H1 (cell line): ENCODE measurements at regions not wholly inside any gene's neighbourhood (a gene's known extent, or its start where the extent isn't known, plus 50 kb on each side); places are given as distances from the start of the nearest gene placed in this dataset.

Source experiments
- EZH2 ChIP-seq: fragments of 200-600 bp; sonication (generic); IDR thresholded peaks from 2 replicates; pipeline ENCODE4 v1.7.1; 2012; ENCODE audit warnings: low read depth, mild to moderate bottlenecking, moderate library complexity, low read length, inconsistent platforms; ENCODE audit not compliant: severe bottlenecking
- FOSL1 ChIP-seq: IDR thresholded peaks from 2 replicates; pipeline ENCODE4 v1.6.1; 2011; ENCODE audit warnings: mild to moderate bottlenecking, low read depth, low read length, moderate library complexity; ENCODE audit not compliant: insufficient read depth
- JUND ChIP-seq: IDR thresholded peaks from 2 replicates; pipeline ENCODE4 v1.6.1; 2011; ENCODE audit warnings: mild to moderate bottlenecking, improper control_type of control experiment, low read length
- SRF ChIP-seq: IDR thresholded peaks from 2 replicates; pipeline ENCODE4 v1.6.1; 2011; ENCODE audit warnings: mild to moderate bottlenecking, low read depth, low read length, moderate library complexity
- ZNF274 ChIP-seq: IDR thresholded peaks from 2 replicates; pipeline ENCODE4 v1.7.0; 2012; ENCODE audit warnings: low read length, borderline replicate concordance; ENCODE audit errors: extremely low read depth

- TF ChIP-seq FOSL1: no peak
- no peak for TF ChIP-seq ZNF274
- no peak for TF ChIP-seq JUND
- no peak for TF ChIP-seq EZH2
- no peak for TF ChIP-seq SRF
Observed at GRCh38 chr22:48624401-48624800, 1203.3 kb downstream of the BRD1 start.
